OCI-LY7 (cell line): ENCODE measurements at regions not wholly inside any gene's neighbourhood (a gene's known extent, or its start where the extent isn't known, plus 50 kb on each side); places are given as distances from the start of the nearest gene placed in this dataset.

Source experiments
- EZH2phosphoT487 ChIP-seq: fragments of 200-600 bp; sonication (generic); IDR thresholded peaks from 2 replicates; pipeline ENCODE4 v1.6.1; 2018; ENCODE audit warnings: low read depth, borderline replicate concordance, mild to moderate bottlenecking, mixed run types, antibody characterized with exemption, low read length, moderate library complexity, mixed read lengths
- TF ChIP-seq, protein P1 (sequence below): fragments of 200-600 bp; sonication (generic); conservative IDR thresholded peaks from 2 replicates; pipeline ENCODE4 v1.5.1; 2014; ENCODE audit warnings: mild to moderate bottlenecking, antibody characterized with exemption, low read length, moderate library complexity, mixed read lengths

GRCh38 chr3:34635352-34635850 is 837.0 kb downstream of the PDCD6IP start:
- TF ChIP-seq, protein P1, sequence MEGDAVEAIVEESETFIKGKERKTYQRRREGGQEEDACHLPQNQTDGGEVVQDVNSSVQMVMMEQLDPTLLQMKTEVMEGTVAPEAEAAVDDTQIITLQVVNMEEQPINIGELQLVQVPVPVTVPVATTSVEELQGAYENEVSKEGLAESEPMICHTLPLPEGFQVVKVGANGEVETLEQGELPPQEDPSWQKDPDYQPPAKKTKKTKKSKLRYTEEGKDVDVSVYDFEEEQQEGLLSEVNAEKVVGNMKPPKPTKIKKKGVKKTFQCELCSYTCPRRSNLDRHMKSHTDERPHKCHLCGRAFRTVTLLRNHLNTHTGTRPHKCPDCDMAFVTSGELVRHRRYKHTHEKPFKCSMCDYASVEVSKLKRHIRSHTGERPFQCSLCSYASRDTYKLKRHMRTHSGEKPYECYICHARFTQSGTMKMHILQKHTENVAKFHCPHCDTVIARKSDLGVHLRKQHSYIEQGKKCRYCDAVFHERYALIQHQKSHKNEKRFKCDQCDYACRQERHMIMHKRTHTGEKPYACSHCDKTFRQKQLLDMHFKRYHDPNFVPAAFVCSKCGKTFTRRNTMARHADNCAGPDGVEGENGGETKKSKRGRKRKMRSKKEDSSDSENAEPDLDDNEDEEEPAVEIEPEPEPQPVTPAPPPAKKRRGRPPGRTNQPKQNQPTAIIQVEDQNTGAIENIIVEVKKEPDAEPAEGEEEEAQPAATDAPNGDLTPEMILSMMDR: no peak
- TF ChIP-seq EZH2phosphoT487: no peak
